Right lobe of liver (tissue), 4 donors: ENCODE measurements at regions not wholly inside any gene's neighbourhood (a gene's known extent, or its start where the extent isn't known, plus 50 kb on each side); places are given as distances from the start of the nearest gene placed in this dataset.

Source experiments
- POLR2A ChIP-seq: fragments of 450-650 bp; IDR thresholded peaks from one replicate; pipeline ENCODE4 v1.6.1; 2017; ENCODE audit warnings: antibody characterized with exemption, mild to moderate bottlenecking
- TF ChIP-seq, protein P1 (sequence below), 4 donors: fragments of 200-600 bp in 3 of 4; fragments of 450-650 bp in 1 of 4; IDR thresholded peaks; one replicate each; pipeline versions ENCODE4 v1.5.1 to v1.8.0; 2016 to 2022; ENCODE audit warnings: antibody characterized with exemption in 4 of 4, mild to moderate bottlenecking in 2 of 4
- donor health status: DM: no; HTN: no; CAD: no.
- donor health status: DM: no; HTN: no; CAD: no.
- donor health status: DM: no; HTN: yes; CAD: no.

DNA sequence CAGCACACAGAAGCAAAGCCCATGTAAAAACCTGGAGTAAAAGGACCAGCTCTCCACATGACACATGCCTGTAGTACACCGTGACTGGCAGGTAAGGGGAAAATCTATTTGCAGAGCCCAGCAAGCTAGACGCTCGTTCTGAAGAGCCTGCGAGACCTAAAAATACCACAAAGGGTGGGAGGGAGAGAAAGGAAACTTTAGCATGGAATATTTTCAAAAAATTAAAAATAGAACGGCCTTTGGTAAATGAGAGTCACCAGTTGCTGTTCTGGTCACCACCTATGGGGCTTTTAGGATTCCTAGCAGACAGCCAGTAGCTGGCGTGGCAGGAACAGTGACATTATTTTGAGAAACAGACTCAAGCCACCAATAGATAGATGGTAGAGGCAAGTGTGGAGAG, 115.5 kb downstream of the MID1IP1 start:
- TF ChIP-seq, protein P1, sequence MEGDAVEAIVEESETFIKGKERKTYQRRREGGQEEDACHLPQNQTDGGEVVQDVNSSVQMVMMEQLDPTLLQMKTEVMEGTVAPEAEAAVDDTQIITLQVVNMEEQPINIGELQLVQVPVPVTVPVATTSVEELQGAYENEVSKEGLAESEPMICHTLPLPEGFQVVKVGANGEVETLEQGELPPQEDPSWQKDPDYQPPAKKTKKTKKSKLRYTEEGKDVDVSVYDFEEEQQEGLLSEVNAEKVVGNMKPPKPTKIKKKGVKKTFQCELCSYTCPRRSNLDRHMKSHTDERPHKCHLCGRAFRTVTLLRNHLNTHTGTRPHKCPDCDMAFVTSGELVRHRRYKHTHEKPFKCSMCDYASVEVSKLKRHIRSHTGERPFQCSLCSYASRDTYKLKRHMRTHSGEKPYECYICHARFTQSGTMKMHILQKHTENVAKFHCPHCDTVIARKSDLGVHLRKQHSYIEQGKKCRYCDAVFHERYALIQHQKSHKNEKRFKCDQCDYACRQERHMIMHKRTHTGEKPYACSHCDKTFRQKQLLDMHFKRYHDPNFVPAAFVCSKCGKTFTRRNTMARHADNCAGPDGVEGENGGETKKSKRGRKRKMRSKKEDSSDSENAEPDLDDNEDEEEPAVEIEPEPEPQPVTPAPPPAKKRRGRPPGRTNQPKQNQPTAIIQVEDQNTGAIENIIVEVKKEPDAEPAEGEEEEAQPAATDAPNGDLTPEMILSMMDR (IDR thresholded peaks at IDR 0.05), result no peak
- no peak for TF ChIP-seq POLR2A
